Activated CD4-positive, alpha-beta T cell treated with anti-CD3 and anti-CD28 coated beads, Interleukin-2, Interleukin-6, amounts not matched to agents 100 ng/mL and 50 ng/mL, durations not matched to agents 16 hours and 8 hours (primary cell): ENCODE measurements at regions not wholly inside any gene's neighbourhood (a gene's known extent, or its start where the extent isn't known, plus 50 kb on each side); places are given as distances from the start of the nearest gene placed in this dataset.
"Not testable (repeated sequence)": the region's sequence is repeated elsewhere in the genome, so short reads cannot be mapped to it uniquely, and the experiment has no call there.

Experiments used
- DNase-seq: peaks from one replicate; pipeline ENCODE4 v3.0.0-alpha.2; 2020

GRCh38 chr15:93932164-93932776, 299.1 kb upstream of the MCTP2 start:
- DNase-seq: no peak

GRCh38 chr15:93929375-93930094, 301.8 kb upstream of the MCTP2 start:
- no peak for DNase-seq

- DNase-seq: no peak
These were observed 311.2 kb upstream of the MCTP2 start for GRCh38 chr15:93920204-93920603.

- not testable (repeated sequence) for DNase-seq
These were observed 312.6 kb upstream of the MCTP2 start for GRCh38 chr15:93918801-93919200.

- no peak for DNase-seq
These were observed 314.2 kb upstream of the MCTP2 start for GRCh38 chr15:93917181-93917580.

GRCh38 chr15:93913871-93914270, 317.5 kb upstream of the MCTP2 start:
- no peak for DNase-seq

- DNase-seq: no peak
These were observed 318.1 kb upstream of the MCTP2 start for GRCh38 chr15:93913310-93913709.

GRCh38 chr15:93900476-93901400, 330.6 kb upstream of the MCTP2 start:
- DNase-seq: no peak

GRCh38 chr15:93899817-93900216, 331.5 kb upstream of the MCTP2 start:
- no peak for DNase-seq

- DNase-seq: no peak
These were observed 334.0 kb upstream of the MCTP2 start for GRCh38 chr15:93897377-93897776.

GRCh38 chr15:93895976-93896770, 335.2 kb upstream of the MCTP2 start:
- no peak for DNase-seq

GRCh38 chr15:93894438-93895036, 336.8 kb upstream of the MCTP2 start:
- DNase-seq: no peak

GRCh38 chr15:93887151-93887550, 344.2 kb upstream of the MCTP2 start:
- no peak for DNase-seq

GRCh38 chr15:93882779-93883178, 348.6 kb upstream of the MCTP2 start:
- DNase-seq: no peak

GRCh38 chr15:93882141-93882540, 349.2 kb upstream of the MCTP2 start:
- DNase-seq: no peak

- DNase-seq: no peak
These were observed 350.1 kb upstream of the MCTP2 start for GRCh38 chr15:93881310-93881709.

- no peak for DNase-seq
These were observed 351.0 kb upstream of the MCTP2 start for GRCh38 chr15:93880358-93880757.

- DNase-seq: no peak
These were observed 360.8 kb upstream of the MCTP2 start for GRCh38 chr15:93870583-93870982.

- DNase-seq: no peak
These were observed 364.4 kb upstream of the MCTP2 start for GRCh38 chr15:93866948-93867347.

GRCh38 chr15:93866476-93866875, 364.9 kb upstream of the MCTP2 start:
- DNase-seq: no peak

- DNase-seq: no peak
These were observed 365.8 kb upstream of the MCTP2 start for GRCh38 chr15:93865586-93865985.

- no peak for DNase-seq
These were observed 368.6 kb upstream of the MCTP2 start for GRCh38 chr15:93862791-93863190.
